ENCODE measurements at regions not wholly inside any gene's neighbourhood (a gene's known extent, or its start where the extent isn't known, plus 50 kb on each side); places are given as distances from the start of the nearest gene placed in this dataset.

DNA sequence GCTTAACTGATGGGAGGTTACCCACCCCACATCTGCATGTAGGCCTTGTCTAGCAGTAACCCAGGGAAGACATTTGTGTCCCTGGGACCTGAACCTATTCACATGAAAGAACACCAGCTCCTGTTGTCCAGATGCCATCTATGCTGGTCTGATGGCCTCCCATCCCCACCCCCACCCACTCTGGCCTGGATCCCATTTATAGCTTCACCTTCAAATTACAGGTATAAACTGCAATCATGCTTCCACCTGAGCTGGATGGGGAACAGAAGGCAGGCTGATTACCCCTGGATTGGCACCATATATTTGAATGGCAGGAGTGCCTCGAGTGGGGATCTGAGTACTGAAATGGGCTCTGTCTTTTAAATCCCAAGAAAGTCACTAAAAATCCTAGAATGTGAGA is 312.7 kb upstream of the USP24 start:
- Histone ChIP-seq H4K5ac (ENCODE audit: insufficient read length, low read depth, low read length) (no peak overlapping the region), H3K79me2 (ENCODE audit: control insufficient read depth in 1 of 2, insufficient read depth in 2 of 2, low read length in 2 of 2) (no peaks in the 10 kb centered on the region), H2BK15ac (ENCODE audit: low read length) (no peak overlapping the region), H3K79me1 (ENCODE audit: low read depth, low read length) (no peaks in the 10 kb centered on the region), H2BK5ac (ENCODE audit: low read depth, low read length) (no peak overlapping the region), H3K23me2 (ENCODE audit: low read depth, low read length) (no peaks in the 10 kb centered on the region), H3K56ac (replicated peaks; ENCODE audit: insufficient read length, low read depth, low read length) (no peak overlapping the region), H3K9ac (replicated peaks in 1 of 4; ENCODE audit: extremely low read depth in 1 of 4, low read depth in 3 of 4, low read length in 3 of 4) (no peak overlapping the region), H2BK120ac (replicated peaks; ENCODE audit: low read depth, low read length) (no peak overlapping the region), H3K18ac (ENCODE audit: extremely low read depth, low read length) (no peak overlapping the region), H3K23ac (ENCODE audit: insufficient read length) (no peak overlapping the region), H3K4me2 (ENCODE audit: insufficient read depth in 1 of 2, low read depth in 2 of 2, low read length in 2 of 2) (no peak overlapping the region), H4K8ac (ENCODE audit: extremely low read depth, insufficient read depth, low read length) (no peak overlapping the region), H3K27ac (ENCODE audit: low read depth, low read length) (no peak overlapping the region), H4K91ac (replicated peaks; ENCODE audit: insufficient read length, low read length) (no peak overlapping the region), H2AK5ac (ENCODE audit: low read depth, low read length) (no peak overlapping the region), H2AFZ (ENCODE audit: low read length) (no peak overlapping the region), H3K27me3 (replicated peaks in 1 of 4; ENCODE audit: control insufficient read depth in 3 of 4, extremely low read depth in 1 of 4, insufficient read depth in 3 of 4, low read length in 3 of 4) (no peaks in the 10 kb centered on the region), H3K14ac (ENCODE audit: insufficient read length) (no peak overlapping the region), H2BK12ac (ENCODE audit: low read depth, low read length) (no peak overlapping the region), H3K4me3 (ENCODE audit: extremely low read depth in 1 of 4, insufficient read depth in 2 of 4, low read depth in 3 of 4, low read length in 4 of 4) (no peak overlapping the region), H3K4me1 (replicated peaks in 1 of 4; ENCODE audit: control insufficient read depth in 3 of 4, insufficient read depth in 4 of 4, low read length in 3 of 4) (peaks cover 0 to 7% (median 0%) of the 10 kb centered on the region in 4 experiments; a peak in 1 of 7 replicates), H2BK20ac (ENCODE audit: low read length) (no peak overlapping the region), H3K9me3 (ENCODE audit: insufficient read depth in 2 of 2, low read depth in 1 of 2, low read length in 1 of 2) (no peaks in the 10 kb centered on the region), H3K36me3 (ENCODE audit: control insufficient read depth in 2 of 4, insufficient read depth in 4 of 4, low read length in 3 of 4) (no peaks in the 10 kb centered on the region; a peak in 1 of 8 replicates), H3K4ac (replicated peaks; ENCODE audit: insufficient read length, low read depth, low read length) (no peak overlapping the region), H4K20me1 (replicated peaks in 1 of 2; ENCODE audit: control insufficient read depth in 1 of 2, insufficient read depth in 2 of 2, low read length in 2 of 2) (no peaks in the 10 kb centered on the region)
- TF ChIP-seq TEAD4 (IDR thresholded peaks at IDR 0.05; ENCODE audit: low read depth, low read length): no peak
- TF ChIP-seq JUN (IDR thresholded peaks at IDR 0.05; ENCODE audit: low read depth, low read length): no peak
- TF ChIP-seq EZH2 (IDR thresholded peaks at IDR 0.05; ENCODE audit: low read depth, low read length, severe bottlenecking): no peak
- TF ChIP-seq TCF12 (IDR thresholded peaks at IDR 0.05; ENCODE audit: low read depth, low read length): no peak
- CTCF ChIA-PET (ENCODE audit: partially characterized antibody): interaction anchor here (0.9 kb wide), 1 partner anchor 151 kb away, joined by 3 read pairs; no protein-coding TSS in a partner anchor
- WGBS, 2 experiments (ENCODE audit: extremely low coverage in 1 of 2, insufficient coverage in 1 of 2, insufficient read length in 1 of 2, insufficient replicate concordance in 2 of 2, low coverage in 1 of 2, low lambda C conversion rate in 2 of 2, missing lambda C conversion rate in 1 of 2): 94% methylated on average over 1 of the region's 1 CpG; no CpG with 5 or more reads in 1 of the 2 experiments
- FAIRE-seq: no peak
- DNase-seq (ENCODE audit: low read depth in 1 of 2, low spot score in 2 of 2): no peak
- POLR2A ChIA-PET (ENCODE audit: partially characterized antibody): no interaction called here
